Testis (tissue), 2 donors: ENCODE measurements at regions not wholly inside any gene's neighbourhood (a gene's known extent, or its start where the extent isn't known, plus 50 kb on each side); places are given as distances from the start of the nearest gene placed in this dataset.

Experiments used
- CTCF ChIP-seq, 3 experiments: fragments of 450-650 bp in 2 of 3; fragments of 200-600 bp in 1 of 3; sonication (generic) in 1 of 3; IDR thresholded peaks; one replicate each; pipeline ENCODE4 v1.5.1; 2016 to 2019; ENCODE audit warnings: antibody characterized with exemption in 3 of 3, mild to moderate bottlenecking in 2 of 3, moderate library complexity in 1 of 3
- POLR2A ChIP-seq: fragments of 450-650 bp; IDR thresholded peaks from one replicate; pipeline ENCODE4 v1.6.1; 2017; ENCODE audit warnings: antibody characterized with exemption, mild to moderate bottlenecking, moderate library complexity

GRCh38 chrX:46321676-46322075 lies 223.5 kb downstream of the ZNF674 start:
- TF ChIP-seq CTCF (IDR thresholded peaks at IDR 0.05) (no peak), POLR2A (no peak)
